ENCODE measurements at regions not wholly inside any gene's neighbourhood (a gene's known extent, or its start where the extent isn't known, plus 50 kb on each side); places are given as distances from the start of the nearest gene placed in this dataset.

DNA sequence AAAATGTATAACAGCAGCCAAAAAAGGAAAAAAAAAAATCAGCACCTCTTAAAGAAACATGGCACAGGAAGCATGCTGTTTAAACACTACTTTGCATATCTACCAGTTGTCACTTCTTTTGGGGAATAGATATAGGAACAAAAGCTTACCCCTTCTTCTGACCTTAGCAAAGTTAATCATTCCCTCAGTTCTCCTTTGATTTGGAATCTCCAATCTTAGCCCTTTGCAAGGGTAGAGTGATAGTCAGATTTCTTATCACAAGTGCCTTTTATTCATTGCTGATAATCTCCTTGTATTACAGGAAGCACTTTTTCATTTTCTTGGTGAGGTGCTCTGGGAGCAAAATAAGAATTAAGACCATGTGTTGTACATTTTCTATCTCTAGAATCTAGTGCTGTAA, 1327.6 kb downstream of the OLFM4 start:
- TF ChIP-seq, protein P1, sequence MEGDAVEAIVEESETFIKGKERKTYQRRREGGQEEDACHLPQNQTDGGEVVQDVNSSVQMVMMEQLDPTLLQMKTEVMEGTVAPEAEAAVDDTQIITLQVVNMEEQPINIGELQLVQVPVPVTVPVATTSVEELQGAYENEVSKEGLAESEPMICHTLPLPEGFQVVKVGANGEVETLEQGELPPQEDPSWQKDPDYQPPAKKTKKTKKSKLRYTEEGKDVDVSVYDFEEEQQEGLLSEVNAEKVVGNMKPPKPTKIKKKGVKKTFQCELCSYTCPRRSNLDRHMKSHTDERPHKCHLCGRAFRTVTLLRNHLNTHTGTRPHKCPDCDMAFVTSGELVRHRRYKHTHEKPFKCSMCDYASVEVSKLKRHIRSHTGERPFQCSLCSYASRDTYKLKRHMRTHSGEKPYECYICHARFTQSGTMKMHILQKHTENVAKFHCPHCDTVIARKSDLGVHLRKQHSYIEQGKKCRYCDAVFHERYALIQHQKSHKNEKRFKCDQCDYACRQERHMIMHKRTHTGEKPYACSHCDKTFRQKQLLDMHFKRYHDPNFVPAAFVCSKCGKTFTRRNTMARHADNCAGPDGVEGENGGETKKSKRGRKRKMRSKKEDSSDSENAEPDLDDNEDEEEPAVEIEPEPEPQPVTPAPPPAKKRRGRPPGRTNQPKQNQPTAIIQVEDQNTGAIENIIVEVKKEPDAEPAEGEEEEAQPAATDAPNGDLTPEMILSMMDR (IDR thresholded peaks at IDR 0.05; ENCODE audit: low read depth, low read length): no peak

DNA sequence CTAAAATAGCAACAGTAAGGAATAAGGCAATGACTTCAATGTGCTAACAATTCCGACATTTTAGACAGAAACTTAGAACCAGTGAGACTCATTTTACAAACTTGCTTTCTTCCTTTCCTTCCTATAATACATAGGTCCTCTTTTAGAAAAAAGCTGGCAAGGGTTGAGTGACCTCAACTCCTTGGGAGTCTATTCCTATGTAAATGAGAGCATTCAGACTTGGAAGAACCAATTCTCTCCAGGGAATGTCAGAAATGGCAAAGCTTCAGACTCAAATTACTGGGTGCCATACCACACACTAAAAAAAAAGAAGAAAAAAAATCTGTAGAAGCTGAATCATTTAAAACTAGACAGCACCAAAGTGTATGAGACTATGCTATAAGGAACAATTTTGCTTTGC, 1328.2 kb downstream of the OLFM4 start:
- DNase-seq: no peak
- H3K27ac ChIP-seq: no peak overlapping the region
- H3K36me3 ChIP-seq: no peaks in the 10 kb centered on the region

More for the DNA sequence above, 1327.6 kb downstream of the OLFM4 start:
- H3K27me3 ChIP-seq (ENCODE audit: insufficient read depth, low read depth, severe bottlenecking): no peaks in the 10 kb centered on the region
- H3K9me3 ChIP-seq (ENCODE audit: severe bottlenecking): no peaks in the 10 kb centered on the region
- H3K4me3 ChIP-seq (ENCODE audit: low read depth, low read length): no peak overlapping the region
- H3K27ac ChIP-seq: no peak overlapping the region
- DNase-seq: no peak
- H3K36me3 ChIP-seq: no peaks in the 10 kb centered on the region

DNA sequence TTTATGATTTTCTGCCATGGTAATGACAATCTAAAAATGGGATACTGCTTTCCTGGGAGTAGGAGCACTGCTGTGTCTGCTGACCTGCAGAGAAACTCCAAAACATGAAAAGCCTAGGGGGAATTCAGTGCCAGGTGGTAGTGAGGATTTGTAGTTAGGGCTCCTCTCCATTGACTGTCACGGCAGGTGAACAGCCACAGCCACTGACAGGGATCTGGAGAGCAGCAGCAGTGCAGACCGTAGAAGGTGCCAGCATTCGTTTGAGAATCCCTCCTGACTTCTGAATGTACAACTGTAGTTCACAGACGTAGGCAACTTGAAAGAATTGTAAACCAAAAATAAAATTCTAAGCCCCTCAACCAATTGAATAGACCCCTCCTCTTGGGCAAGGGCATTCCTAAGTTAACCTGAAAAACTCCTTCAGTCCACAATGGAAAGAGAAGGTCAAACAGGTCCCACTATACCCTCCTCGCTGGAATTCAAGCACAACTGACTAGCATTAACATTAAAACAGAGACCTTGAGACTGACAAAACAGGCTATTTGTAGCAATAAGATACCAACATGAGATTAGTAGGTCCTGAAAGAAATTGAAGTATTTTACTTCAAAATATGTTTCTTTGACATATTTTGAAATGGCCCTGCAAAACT, 1328.8 kb downstream of the OLFM4 start:
- H3K36me3 ChIP-seq: no peaks in the 10 kb centered on the region
- TF ChIP-seq, protein P1 (IDR thresholded peaks at IDR 0.05; ENCODE audit: low read depth, low read length): no peak
- no peak overlapping the region for H3K4me3 ChIP-seq (ENCODE audit: low read depth, low read length)
- peak; percentile 5 for DNase-seq
- H3K27me3 ChIP-seq (ENCODE audit: insufficient read depth, low read depth, severe bottlenecking): no peaks in the 10 kb centered on the region
- H3K27ac ChIP-seq: no peak overlapping the region
- H3K9me3 ChIP-seq (ENCODE audit: severe bottlenecking): no peaks in the 10 kb centered on the region

More for the DNA sequence above, 1328.2 kb downstream of the OLFM4 start:
- TF ChIP-seq, protein P1 (IDR thresholded peaks at IDR 0.05; ENCODE audit: low read depth, low read length): no peak
- no peak overlapping the region for H3K4me3 ChIP-seq (ENCODE audit: low read depth, low read length)
- H3K27me3 ChIP-seq (ENCODE audit: insufficient read depth, low read depth, severe bottlenecking): no peaks in the 10 kb centered on the region
- no peaks in the 10 kb centered on the region for H3K9me3 ChIP-seq (ENCODE audit: severe bottlenecking)

DNA sequence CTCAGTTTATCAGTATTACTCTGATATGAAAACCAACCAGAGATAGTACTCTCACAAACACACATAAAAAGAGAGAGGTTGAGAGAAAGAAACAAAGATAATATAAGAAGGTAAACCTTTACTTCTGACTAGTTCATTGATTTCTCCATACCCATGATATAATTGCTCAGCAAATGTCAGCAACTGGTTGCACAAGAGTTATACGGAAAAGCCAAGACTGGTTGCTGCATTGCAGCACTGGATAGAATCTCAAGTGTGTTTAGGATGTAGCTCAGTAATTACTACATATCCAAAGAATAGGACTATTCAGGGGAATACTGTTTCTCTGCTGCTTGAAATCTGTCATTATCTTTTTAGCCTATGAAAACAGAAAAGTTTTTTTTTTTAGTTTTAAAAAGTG, 1332.8 kb downstream of the OLFM4 start:
- TF ChIP-seq, protein P1 (IDR thresholded peaks at IDR 0.05; ENCODE audit: low read depth, low read length): no peak
- H3K27ac ChIP-seq: no peak overlapping the region
- DNase-seq: no peak
- H3K27me3 ChIP-seq (ENCODE audit: insufficient read depth, low read depth, severe bottlenecking): no peaks in the 10 kb centered on the region
- H3K36me3 ChIP-seq: no peaks in the 10 kb centered on the region
- no peaks in the 10 kb centered on the region for H3K9me3 ChIP-seq (ENCODE audit: severe bottlenecking)
- no peak overlapping the region for H3K4me3 ChIP-seq (ENCODE audit: low read depth, low read length)

DNA sequence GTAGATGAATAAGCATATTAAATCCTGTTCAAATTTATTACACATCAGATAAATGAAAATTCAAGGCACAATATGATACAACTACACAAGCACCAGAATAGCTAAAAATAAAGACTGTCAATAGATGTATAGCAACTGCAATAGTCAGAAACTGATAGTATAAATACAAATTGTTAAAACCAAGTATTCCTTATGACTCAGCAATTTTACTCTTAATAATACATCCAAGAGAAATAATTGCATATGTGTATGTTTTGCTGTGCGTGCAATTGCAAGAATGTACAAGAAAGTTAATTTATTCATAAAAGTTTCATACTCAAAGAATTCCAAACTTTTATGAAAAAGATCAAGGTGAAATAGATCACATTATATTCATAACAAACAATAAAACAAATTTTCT, 1338.1 kb downstream of the OLFM4 start:
- Histone ChIP-seq H3K4me3 (ENCODE audit: low read depth, low read length) (no peak overlapping the region), H3K27me3 (ENCODE audit: insufficient read depth, low read depth, severe bottlenecking) (no peaks in the 10 kb centered on the region), H3K9me3 (ENCODE audit: severe bottlenecking) (no peaks in the 10 kb centered on the region), H3K27ac (no peak overlapping the region), H3K36me3 (no peaks in the 10 kb centered on the region)
- DNase-seq: no peak
- TF ChIP-seq, protein P1 (IDR thresholded peaks at IDR 0.05; ENCODE audit: low read depth, low read length): no peak
